ENCODE measurements at regions not wholly inside any gene's neighbourhood (a gene's known extent, or its start where the extent isn't known, plus 50 kb on each side); places are given as distances from the start of the nearest gene placed in this dataset.

- TF ChIP-seq CTCF (IDR thresholded peaks at IDR 0.05; ENCODE audit: low read depth, low read length) (no peak), EZH2phosphoT487 (IDR thresholded peaks at IDR 0.05; ENCODE audit: low read depth) (no peak)
Measured at GRCh38 chr5:34530637-34531036, 125.5 kb upstream of the RAI14 start.

Measured in OCI-LY3 (cell line).